ENCODE measurements at regions not wholly inside any gene's neighbourhood (a gene's known extent, or its start where the extent isn't known, plus 50 kb on each side); places are given as distances from the start of the nearest gene placed in this dataset.
"Not testable (repeated sequence)": the region's sequence is repeated elsewhere in the genome, so short reads cannot be mapped to it uniquely, and the experiment has no call there.

- H3K27me3 Mint-ChIP-seq = peaks cover 0 to 13% (median 6%) of the 10 kb centered on the region in 5 donors
- H3K36me3 Mint-ChIP-seq = no peaks in the 10 kb centered on the region
- no peaks in the 10 kb centered on the region for H3K4me1 ChIP-seq (ENCODE audit: control insufficient read depth in 2 of 2, insufficient read depth in 2 of 2, low read length in 2 of 2)
- no peak for DNase-seq
- H3K36me3 ChIP-seq (ENCODE audit: control insufficient read depth in 2 of 3, insufficient read depth in 3 of 3, low read length in 3 of 3) = no peaks in the 10 kb centered on the region
- no peaks in the 10 kb centered on the region for H3K9me3 ChIP-seq (ENCODE audit: control insufficient read depth in 2 of 3, low read length in 3 of 3)
- no peak overlapping the region for H3K27ac Mint-ChIP-seq
- no peak overlapping the region for H3K27ac ChIP-seq (ENCODE audit: low read depth, low read length)
- intact Hi-C loops (cut with micrococcal nuclease) = loop anchor here in 1 of 2 donors (2.0 kb wide), 1 partner anchor 74 kb away; no protein-coding TSS in a partner anchor
- ChIA-PET POLR2A (no interaction called here), CTCF (no interaction called here)
- H3K4me3 ChIP-seq (ENCODE audit: low read length) = no peak overlapping the region
- peaks cover 0 to 3% (median 0%) of the 10 kb centered on the region in 11 donors for H3K9me3 Mint-ChIP-seq
- ATAC-seq = no peak
- peaks cover 0 to 2% (median 0%) of the 10 kb centered on the region in 7 donors for H3K4me1 Mint-ChIP-seq
- no peaks in the 10 kb centered on the region for H3K27me3 ChIP-seq (ENCODE audit: control insufficient read depth in 2 of 2, insufficient read depth in 2 of 2, low read length in 2 of 2)
- no peak overlapping the region for H3K4me3 Mint-ChIP-seq
Measured at GRCh38 chr20:51926670-51927305, 124.5 kb upstream of the SALL4 start.

- Histone ChIP-seq H3K9me3 (ENCODE audit: control insufficient read depth in 2 of 3, low read length in 3 of 3) (no peaks in the 10 kb centered on the region), H3K27me3 (ENCODE audit: control insufficient read depth in 2 of 2, insufficient read depth in 2 of 2, low read length in 2 of 2) (no peaks in the 10 kb centered on the region), H3K4me3 (ENCODE audit: low read length) (no peak overlapping the region), H3K36me3 (ENCODE audit: control insufficient read depth in 2 of 3, insufficient read depth in 3 of 3, low read length in 3 of 3) (no peaks in the 10 kb centered on the region), H3K4me1 (ENCODE audit: control insufficient read depth in 2 of 2, insufficient read depth in 2 of 2, low read length in 2 of 2) (no peaks in the 10 kb centered on the region), H3K27ac (ENCODE audit: low read depth, low read length) (no peak overlapping the region)
- no peak overlapping the region for H3K27ac Mint-ChIP-seq
- ATAC-seq = no peak
- CTCF ChIA-PET = no interaction called here
- H3K36me3 Mint-ChIP-seq = no peaks in the 10 kb centered on the region
- H3K4me3 Mint-ChIP-seq = no peak overlapping the region
- POLR2A ChIA-PET = no interaction called here
- peaks cover 0 to 13% (median 2%) of the 10 kb centered on the region in 5 donors for H3K27me3 Mint-ChIP-seq
- H3K9me3 Mint-ChIP-seq = peaks cover 0 to 3% (median 0%) of the 10 kb centered on the region in 11 donors
- DNase-seq = no peak
- H3K4me1 Mint-ChIP-seq = peaks cover 0 to 3% (median 0%) of the 10 kb centered on the region in 7 donors
- intact Hi-C loops (cut with micrococcal nuclease) = no loop called here
Measured at GRCh38 chr20:51924509-51924908, 122.2 kb upstream of the SALL4 start.

DNA sequence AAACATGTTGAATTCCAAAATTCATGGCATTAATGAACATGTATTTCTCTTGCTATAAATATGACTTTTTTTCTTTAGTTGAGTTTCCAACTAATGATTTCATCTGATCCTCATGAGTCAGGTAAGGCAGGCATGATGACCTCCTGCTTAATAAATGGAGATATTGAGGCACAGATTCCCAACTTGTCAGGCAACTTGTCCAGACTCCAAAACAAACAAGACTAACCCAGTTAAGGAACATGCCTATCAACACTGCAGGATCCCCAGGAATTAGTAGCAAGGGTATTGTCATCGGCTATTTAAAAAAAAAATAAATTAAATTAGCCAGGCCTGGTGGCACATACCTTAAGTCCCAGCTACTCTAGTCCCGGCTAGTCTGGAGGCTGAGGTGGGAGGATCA lies 121.3 kb upstream of the SALL4 start:
- Histone ChIP-seq H3K4me1 (ENCODE audit: control insufficient read depth in 2 of 2, insufficient read depth in 2 of 2, low read length in 2 of 2) (no peaks in the 10 kb centered on the region), H3K27ac (ENCODE audit: low read depth, low read length) (no peak overlapping the region), H3K27me3 (ENCODE audit: control insufficient read depth in 2 of 2, insufficient read depth in 2 of 2, low read length in 2 of 2) (no peaks in the 10 kb centered on the region), H3K36me3 (ENCODE audit: control insufficient read depth in 2 of 3, insufficient read depth in 3 of 3, low read length in 3 of 3) (no peaks in the 10 kb centered on the region), H3K4me3 (ENCODE audit: low read length) (no peak overlapping the region), H3K9me3 (ENCODE audit: control insufficient read depth in 2 of 3, low read length in 3 of 3) (no peaks in the 10 kb centered on the region)
- intact Hi-C loops (cut with micrococcal nuclease) = no loop called here
- H3K36me3 Mint-ChIP-seq = no peaks in the 10 kb centered on the region
- peaks cover 0 to 3% (median 0%) of the 10 kb centered on the region in 11 donors for H3K9me3 Mint-ChIP-seq
- peaks cover 0 to 13% (median 2%) of the 10 kb centered on the region in 5 donors for H3K27me3 Mint-ChIP-seq
- no peak overlapping the region for H3K27ac Mint-ChIP-seq
- H3K4me3 Mint-ChIP-seq = no peak overlapping the region
- ChIA-PET CTCF (no interaction called here), POLR2A (interaction anchor here (0.6 kb wide), 1 partner anchor 243 kb away, joined by 3 read pairs; no protein-coding TSS in a partner anchor)
- DNase-seq = no peak
- peaks cover 0 to 3% (median 0%) of the 10 kb centered on the region in 7 donors for H3K4me1 Mint-ChIP-seq
- ATAC-seq = no peak

- H3K4me1 Mint-ChIP-seq; H3K27ac Mint-ChIP-seq; H3K27ac ChIP-seq (ENCODE audit: low read depth, low read length); DNase-seq; intact Hi-C loops (cut with micrococcal nuclease); H3K9me3 ChIP-seq (ENCODE audit: control insufficient read depth in 2 of 3, low read length in 3 of 3); ATAC-seq; H3K36me3 ChIP-seq (ENCODE audit: control insufficient read depth in 2 of 3, insufficient read depth in 3 of 3, low read length in 3 of 3); H3K4me1 ChIP-seq (ENCODE audit: control insufficient read depth in 2 of 2, insufficient read depth in 2 of 2, low read length in 2 of 2); CTCF ChIA-PET; H3K4me3 ChIP-seq (ENCODE audit: low read length); H3K9me3 Mint-ChIP-seq; H3K27me3 ChIP-seq (ENCODE audit: control insufficient read depth in 2 of 2, insufficient read depth in 2 of 2, low read length in 2 of 2); H3K4me3 Mint-ChIP-seq; H3K36me3 Mint-ChIP-seq: not testable (repeated sequence)
- H3K27me3 Mint-ChIP-seq = peaks cover 0 to 12% (median 3%) of the 10 kb centered on the region in 5 donors
- POLR2A ChIA-PET = interaction anchor here (0.6 kb wide), 1 partner anchor 244 kb away, joined by 3 read pairs; no protein-coding TSS in a partner anchor
Measured at GRCh38 chr20:51922812-51923211, 120.5 kb upstream of the SALL4 start.

DNA sequence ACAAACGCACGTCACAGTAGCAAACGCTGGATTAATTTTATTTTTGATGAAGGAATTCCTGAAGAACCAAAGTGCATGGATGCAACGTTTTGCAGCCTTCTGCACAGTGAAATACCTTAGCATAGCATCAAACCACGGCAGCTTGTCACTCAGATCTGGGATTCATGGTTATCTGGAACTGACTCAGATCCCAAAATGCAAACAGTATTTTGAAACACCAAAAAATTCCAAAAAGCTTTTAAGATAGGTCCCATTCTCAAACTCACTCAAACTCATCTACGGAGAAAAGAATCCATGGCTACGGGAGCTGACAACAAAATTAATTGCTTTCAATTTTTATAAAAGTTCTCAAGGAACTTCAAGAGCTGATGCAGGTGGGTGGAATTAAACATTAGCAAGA lies 116.2 kb upstream of the SALL4 start:
- no peak for DNase-seq
- no peaks in the 10 kb centered on the region for H3K36me3 ChIP-seq (ENCODE audit: control insufficient read depth in 2 of 3, insufficient read depth in 3 of 3, low read length in 3 of 3)
- ChIA-PET CTCF (no interaction called here), POLR2A (no interaction called here)
- no peaks in the 10 kb centered on the region for H3K4me1 ChIP-seq (ENCODE audit: control insufficient read depth in 2 of 2, insufficient read depth in 2 of 2, low read length in 2 of 2)
- Mint-ChIP-seq H3K27ac (no peak overlapping the region), H3K27me3 (peaks cover 0 to 5% (median 1%) of the 10 kb centered on the region in 5 donors), H3K4me3 (no peak overlapping the region), H3K4me1 (peaks cover 0 to 3% (median 0%) of the 10 kb centered on the region in 7 donors), H3K9me3 (peaks cover 0 to 1% (median 0%) of the 10 kb centered on the region in 11 donors), H3K36me3 (no peaks in the 10 kb centered on the region)
- no peak overlapping the region for H3K4me3 ChIP-seq (ENCODE audit: low read length)
- intact Hi-C loops (cut with micrococcal nuclease) = no loop called here
- H3K9me3 ChIP-seq (ENCODE audit: control insufficient read depth in 2 of 3, low read length in 3 of 3) = no peaks in the 10 kb centered on the region
- no peak for ATAC-seq
- no peak overlapping the region for H3K27ac ChIP-seq (ENCODE audit: low read depth, low read length)
- no peaks in the 10 kb centered on the region for H3K27me3 ChIP-seq (ENCODE audit: control insufficient read depth in 2 of 2, insufficient read depth in 2 of 2, low read length in 2 of 2)

DNA sequence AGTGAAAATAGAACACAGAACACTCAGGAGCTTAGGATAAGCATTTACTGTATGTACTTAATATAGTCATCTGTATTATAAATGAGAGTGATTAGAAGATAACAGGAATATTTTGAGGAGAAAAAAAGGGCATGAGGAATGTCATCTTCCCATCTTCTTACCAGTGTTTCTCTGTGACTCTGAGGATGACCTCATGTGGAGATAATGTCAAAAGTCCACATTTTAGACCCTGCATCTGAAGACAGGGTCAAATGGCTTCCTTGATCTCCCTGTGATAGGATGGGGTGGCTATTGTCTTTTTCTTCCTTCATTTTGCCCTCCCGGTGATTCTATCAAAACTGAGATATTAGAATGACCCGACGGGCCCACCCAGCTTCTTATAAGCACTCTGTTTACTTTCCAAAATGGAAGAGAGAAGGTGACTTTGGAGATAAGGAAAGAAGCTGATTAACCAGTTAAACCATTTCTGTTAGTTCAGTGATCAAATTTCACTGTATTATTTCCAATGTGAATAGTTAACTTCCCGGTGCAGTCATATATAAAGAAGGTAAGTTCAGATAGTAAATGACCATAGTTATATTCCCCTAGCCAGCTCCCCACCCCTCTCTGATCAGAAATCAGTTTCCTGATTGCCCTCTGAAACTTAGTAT lies 115.7 kb upstream of the SALL4 start:
- H3K36me3 Mint-ChIP-seq = no peaks in the 10 kb centered on the region
- Histone ChIP-seq H3K4me1 (ENCODE audit: control insufficient read depth in 2 of 2, insufficient read depth in 2 of 2, low read length in 2 of 2) (no peaks in the 10 kb centered on the region), H3K4me3 (ENCODE audit: low read length) (no peak overlapping the region), H3K36me3 (ENCODE audit: control insufficient read depth in 2 of 3, insufficient read depth in 3 of 3, low read length in 3 of 3) (no peaks in the 10 kb centered on the region), H3K9me3 (ENCODE audit: control insufficient read depth in 2 of 3, low read length in 3 of 3) (no peaks in the 10 kb centered on the region), H3K27ac (ENCODE audit: low read depth, low read length) (no peak overlapping the region), H3K27me3 (ENCODE audit: control insufficient read depth in 2 of 2, insufficient read depth in 2 of 2, low read length in 2 of 2) (no peaks in the 10 kb centered on the region)
- intact Hi-C loops (cut with micrococcal nuclease) = no loop called here
- ChIA-PET POLR2A (no interaction called here), CTCF (no interaction called here)
- H3K4me3 Mint-ChIP-seq = no peak overlapping the region
- ATAC-seq = no peak
- H3K27ac Mint-ChIP-seq = no peak overlapping the region
- DNase-seq = no peak
- H3K9me3 Mint-ChIP-seq = peaks cover 0 to 1% (median 0%) of the 10 kb centered on the region in 11 donors
- peaks cover 0 to 7% (median 3%) of the 10 kb centered on the region in 5 donors for H3K27me3 Mint-ChIP-seq
- peaks cover 0 to 3% (median 0%) of the 10 kb centered on the region in 7 donors for H3K4me1 Mint-ChIP-seq

- intact Hi-C loops (cut with micrococcal nuclease) = no loop called here
- Mint-ChIP-seq H3K36me3 (no peaks in the 10 kb centered on the region), H3K4me1 (peaks cover 0 to 3% (median 0%) of the 10 kb centered on the region in 7 donors), H3K27ac (no peak overlapping the region), H3K9me3 (peaks cover 0 to 1% (median 0%) of the 10 kb centered on the region in 11 donors), H3K27me3 (peaks cover 3 to 14% (median 11%) of the 10 kb centered on the region in 5 donors), H3K4me3 (no peak overlapping the region)
- Histone ChIP-seq H3K4me1 (ENCODE audit: control insufficient read depth in 2 of 2, insufficient read depth in 2 of 2, low read length in 2 of 2) (no peaks in the 10 kb centered on the region), H3K9me3 (ENCODE audit: control insufficient read depth in 2 of 3, low read length in 3 of 3) (no peaks in the 10 kb centered on the region), H3K4me3 (ENCODE audit: low read length) (no peak overlapping the region), H3K27me3 (ENCODE audit: control insufficient read depth in 2 of 2, insufficient read depth in 2 of 2, low read length in 2 of 2) (no peaks in the 10 kb centered on the region), H3K36me3 (ENCODE audit: control insufficient read depth in 2 of 3, insufficient read depth in 3 of 3, low read length in 3 of 3) (no peaks in the 10 kb centered on the region), H3K27ac (ENCODE audit: low read depth, low read length) (no peak overlapping the region)
- DNase-seq = no peak
- CTCF ChIA-PET = no interaction called here
- ATAC-seq = no peak
- POLR2A ChIA-PET = no interaction called here
Measured at GRCh38 chr20:51916244-51916643, 113.9 kb upstream of the SALL4 start.
